ENCODE measurements at regions not wholly inside any gene's neighbourhood (a gene's known extent, or its start where the extent isn't known, plus 50 kb on each side); places are given as distances from the start of the nearest gene placed in this dataset.

- H3K4me2 ChIP-seq (ENCODE audit: insufficient read depth in 1 of 2, low read depth in 2 of 2, low read length in 2 of 2), result no peak overlapping the region
- H2BK5ac ChIP-seq (ENCODE audit: low read depth, low read length), result no peak overlapping the region
- no peak overlapping the region for H3K18ac ChIP-seq (ENCODE audit: extremely low read depth, low read length)
- no peak overlapping the region for H2AK5ac ChIP-seq (ENCODE audit: low read depth, low read length)
- CTCF ChIA-PET (ENCODE audit: partially characterized antibody), result interaction anchor here (0.8 to 2.5 kb wide), 4 partner anchors 9 to 18 kb away, joined by 3 to 7 read pairs (median 6); no protein-coding TSS in a partner anchor
- no peaks in the 10 kb centered on the region for H3K27me3 ChIP-seq (replicated peaks in 1 of 4; ENCODE audit: control insufficient read depth in 3 of 4, extremely low read depth in 1 of 4, insufficient read depth in 3 of 4, low read length in 3 of 4)
- no peak overlapping the region for H4K5ac ChIP-seq (ENCODE audit: insufficient read length, low read depth, low read length)
- peaks cover 0 to 4% (median 2%) of the 10 kb centered on the region in 4 experiments; a peak in 2 of 7 replicates for H3K4me1 ChIP-seq (replicated peaks in 1 of 4; ENCODE audit: control insufficient read depth in 3 of 4, insufficient read depth in 4 of 4, low read length in 3 of 4)
- H3K14ac ChIP-seq (ENCODE audit: insufficient read length), result no peak overlapping the region
- no peak overlapping the region for H3K23ac ChIP-seq (ENCODE audit: insufficient read length)
- H2BK12ac ChIP-seq (ENCODE audit: low read depth, low read length), result no peak overlapping the region
- no peaks in the 10 kb centered on the region for H4K20me1 ChIP-seq (replicated peaks in 1 of 2; ENCODE audit: control insufficient read depth in 1 of 2, insufficient read depth in 2 of 2, low read length in 2 of 2)
- no peaks in the 10 kb centered on the region for H3K36me3 ChIP-seq (ENCODE audit: control insufficient read depth in 2 of 4, insufficient read depth in 4 of 4, low read length in 3 of 4)
- H3K79me1 ChIP-seq (ENCODE audit: low read depth, low read length), result no peaks in the 10 kb centered on the region
- H3K27ac ChIP-seq (ENCODE audit: low read depth, low read length), result no peak overlapping the region
- no peak overlapping the region for H3K4me3 ChIP-seq (ENCODE audit: extremely low read depth in 1 of 4, insufficient read depth in 2 of 4, low read depth in 3 of 4, low read length in 4 of 4)
- H3K9ac ChIP-seq (replicated peaks in 1 of 4; ENCODE audit: extremely low read depth in 1 of 4, low read depth in 3 of 4, low read length in 3 of 4), result no peak overlapping the region
- TF ChIP-seq RNF2 (IDR thresholded peaks at IDR 0.05; ENCODE audit: borderline replicate concordance, low read depth, low read length, missing control alignments, poor library complexity, severe bottlenecking) (no peak), EGR1 (IDR thresholded peaks at IDR 0.05; ENCODE audit: borderline replicate concordance, low read depth, low read length) (no peak), GTF2F1 (IDR thresholded peaks at IDR 0.05; ENCODE audit: borderline replicate concordance, low read depth, low read length) (no peak), PHF8 (conservative IDR thresholded peaks at IDR 0.05; ENCODE audit: low read depth, low read length) (no peak)
- FAIRE-seq, result no peak
- no peak overlapping the region for H2BK20ac ChIP-seq (ENCODE audit: low read length)
- POLR2A ChIA-PET (ENCODE audit: partially characterized antibody), result no interaction called here
- no peaks in the 10 kb centered on the region for H3K23me2 ChIP-seq (ENCODE audit: low read depth, low read length)
- no peak overlapping the region for H3K56ac ChIP-seq (replicated peaks; ENCODE audit: insufficient read length, low read depth, low read length)
- H2BK120ac ChIP-seq (replicated peaks; ENCODE audit: low read depth, low read length), result no peak overlapping the region
- no peak overlapping the region for H4K8ac ChIP-seq (ENCODE audit: extremely low read depth, insufficient read depth, low read length)
- DNase-seq (ENCODE audit: low read depth in 1 of 2, low spot score in 2 of 2), result no peak
- H3K4ac ChIP-seq (replicated peaks; ENCODE audit: insufficient read length, low read depth, low read length), result no peak overlapping the region
- no peaks in the 10 kb centered on the region for H3K79me2 ChIP-seq (ENCODE audit: control insufficient read depth in 1 of 2, insufficient read depth in 2 of 2, low read length in 2 of 2)
- no peak overlapping the region for H4K91ac ChIP-seq (replicated peaks; ENCODE audit: insufficient read length, low read length)
- no peaks in the 10 kb centered on the region for H3K9me3 ChIP-seq (ENCODE audit: insufficient read depth in 2 of 2, low read depth in 1 of 2, low read length in 1 of 2)
- no peak overlapping the region for H2BK15ac ChIP-seq (ENCODE audit: low read length)
- H2AFZ ChIP-seq (ENCODE audit: low read length), result no peak overlapping the region
- 96% methylated on average over 3 of the region's 3 CpGs; no CpG with 5 or more reads in 1 of the 2 experiments for WGBS, 2 experiments (ENCODE audit: extremely low coverage in 1 of 2, insufficient coverage in 1 of 2, insufficient read length in 1 of 2, insufficient replicate concordance in 2 of 2, low coverage in 1 of 2, low lambda C conversion rate in 2 of 2, missing lambda C conversion rate in 1 of 2)
Observed at GRCh38 chr4:10736266-10736665, 51.7 kb upstream of the CLNK start.

Data from H1 (cell line).